ENCODE measurements at regions not wholly inside any gene's neighbourhood (a gene's known extent, or its start where the extent isn't known, plus 50 kb on each side); places are given as distances from the start of the nearest gene placed in this dataset.
"Not testable (repeated sequence)": the region's sequence is repeated elsewhere in the genome, so short reads cannot be mapped to it uniquely, and the experiment has no call there.

DNA sequence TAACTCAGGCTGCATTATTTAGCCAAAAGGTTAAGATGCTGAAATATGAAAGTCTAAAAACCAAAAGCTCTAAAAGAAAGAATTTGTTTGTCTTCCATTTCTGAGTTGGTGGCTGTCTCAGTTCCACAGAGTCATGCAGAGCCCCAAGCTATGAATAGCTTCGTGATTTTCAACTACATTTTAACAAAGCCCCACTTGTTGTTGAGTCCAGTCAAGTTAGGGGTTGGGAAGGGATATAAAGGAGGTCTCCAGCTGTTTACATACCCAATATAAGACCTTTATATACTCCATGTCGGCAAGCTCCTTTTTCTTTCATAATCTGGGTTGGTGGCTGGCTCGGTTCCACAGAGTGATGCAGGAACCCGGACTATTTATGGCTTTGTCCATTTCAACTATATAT, 924.6 kb upstream of the PRKX start:
- H3K4me3 ChIP-seq (ENCODE audit: low read depth in 1 of 2, low read length in 2 of 2) = no peak overlapping the region
- H3K36me3 ChIP-seq (ENCODE audit: insufficient read depth, low read length) = no peaks in the 10 kb centered on the region
- no peaks in the 10 kb centered on the region for H3K4me1 ChIP-seq (ENCODE audit: insufficient read depth, low read length)
- H3K9ac ChIP-seq (ENCODE audit: low read length) = no peak overlapping the region
- no peaks in the 10 kb centered on the region for H3K9me3 ChIP-seq (ENCODE audit: low read length)
- H3K27me3 ChIP-seq (ENCODE audit: control insufficient read depth in 1 of 2, insufficient read depth in 2 of 2, low read length in 2 of 2) = no peaks in the 10 kb centered on the region
- H3K27ac ChIP-seq (ENCODE audit: low read depth, low read length) = no peak overlapping the region

DNA sequence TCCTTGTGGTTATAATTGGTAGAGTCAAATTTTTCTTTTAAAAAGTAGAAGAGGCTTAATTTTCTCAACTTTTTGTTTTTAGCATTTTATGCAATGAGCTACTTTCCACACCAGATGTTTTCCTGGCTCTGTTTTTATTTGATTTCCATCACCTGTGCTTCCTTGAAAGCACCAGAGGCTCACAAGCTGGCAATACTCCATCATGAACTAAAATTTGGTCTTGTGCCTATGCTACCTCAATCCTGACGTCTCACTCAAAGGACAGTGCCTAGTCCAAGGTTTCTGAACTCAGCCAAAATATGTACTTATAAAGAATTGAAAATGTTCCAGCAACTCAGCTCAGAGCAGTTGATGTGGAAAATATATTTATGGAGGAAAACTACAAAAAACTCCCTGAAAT, 914.0 kb upstream of the PRKX start:
- no peaks in the 10 kb centered on the region for H3K9me3 ChIP-seq (ENCODE audit: low read length)
- no peak overlapping the region for H3K27ac ChIP-seq (ENCODE audit: low read depth, low read length)
- no peaks in the 10 kb centered on the region for H3K4me1 ChIP-seq (ENCODE audit: insufficient read depth, low read length)
- no peak overlapping the region for H3K9ac ChIP-seq (ENCODE audit: low read length)
- no peaks in the 10 kb centered on the region for H3K36me3 ChIP-seq (ENCODE audit: insufficient read depth, low read length)
- H3K4me3 ChIP-seq (ENCODE audit: low read depth in 1 of 2, low read length in 2 of 2) = no peak overlapping the region
- no peaks in the 10 kb centered on the region for H3K27me3 ChIP-seq (ENCODE audit: control insufficient read depth in 1 of 2, insufficient read depth in 2 of 2, low read length in 2 of 2)

DNA sequence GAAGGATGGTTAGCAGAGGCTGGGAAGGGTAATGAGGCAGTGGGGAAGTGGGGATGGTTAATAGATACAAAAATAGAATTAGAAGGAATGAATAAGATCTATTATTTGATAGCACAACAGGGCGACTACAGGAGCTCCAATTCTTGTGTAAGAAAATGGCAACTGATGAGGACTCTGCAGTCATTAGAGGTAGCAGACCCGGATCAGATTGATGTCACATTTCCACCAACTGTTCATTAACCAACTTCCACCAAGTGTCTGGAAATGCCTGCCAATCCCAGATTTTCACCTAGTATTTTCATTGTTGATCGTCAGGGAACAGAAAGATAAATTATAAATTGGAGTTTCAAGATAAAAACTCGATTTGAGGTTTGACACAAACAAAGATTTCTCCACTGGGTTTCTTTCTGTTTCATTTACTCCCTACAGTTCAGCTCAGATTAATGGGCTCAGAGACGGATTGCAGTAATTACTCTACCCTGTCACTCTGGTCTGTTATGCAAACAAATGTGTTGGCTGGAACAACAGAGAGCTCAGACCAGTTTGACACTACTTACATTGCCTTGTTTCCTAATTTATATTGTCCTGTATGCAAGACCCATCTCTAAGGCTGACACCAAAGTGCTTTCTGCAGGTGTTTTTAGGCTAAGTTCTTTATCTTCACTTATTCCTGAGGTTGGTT, 909.2 kb upstream of the PRKX start:
- no peaks in the 10 kb centered on the region for H3K36me3 ChIP-seq (ENCODE audit: insufficient read depth, low read length)
- H3K27ac ChIP-seq (ENCODE audit: low read depth, low read length) = no peak overlapping the region
- no peak overlapping the region for H3K4me3 ChIP-seq (ENCODE audit: low read depth in 1 of 2, low read length in 2 of 2)
- H3K9me3 ChIP-seq (ENCODE audit: low read length) = no peaks in the 10 kb centered on the region
- no peaks in the 10 kb centered on the region for H3K27me3 ChIP-seq (ENCODE audit: control insufficient read depth in 1 of 2, insufficient read depth in 2 of 2, low read length in 2 of 2)
- H3K4me1 ChIP-seq (ENCODE audit: insufficient read depth, low read length) = no peaks in the 10 kb centered on the region
- no peak overlapping the region for H3K9ac ChIP-seq (ENCODE audit: low read length)

DNA sequence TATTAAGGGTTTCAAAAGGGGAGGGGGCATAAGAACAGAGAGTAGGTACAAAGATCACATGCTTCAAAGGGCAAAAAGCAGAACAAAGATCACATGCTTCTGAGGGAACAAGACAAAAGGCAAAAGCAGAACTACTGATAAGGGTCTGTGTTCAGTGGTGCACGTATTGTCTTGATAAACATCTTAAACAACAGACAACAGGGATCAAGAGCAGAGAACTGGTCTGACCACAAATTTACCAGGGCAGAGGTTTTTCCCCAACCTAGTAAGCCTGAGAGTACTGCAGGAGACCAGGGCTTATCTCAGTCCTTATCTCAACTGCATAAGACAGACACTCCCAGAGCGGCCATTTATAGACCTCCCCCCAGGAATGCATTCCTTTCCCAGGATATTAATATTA, 900.2 kb upstream of the PRKX start:
- not testable (repeated sequence) for H3K4me1 ChIP-seq (ENCODE audit: insufficient read depth, low read length); H3K27me3 ChIP-seq (ENCODE audit: control insufficient read depth in 1 of 2, insufficient read depth in 2 of 2, low read length in 2 of 2); H3K9me3 ChIP-seq (ENCODE audit: low read length); H3K36me3 ChIP-seq (ENCODE audit: insufficient read depth, low read length); H3K4me3 ChIP-seq (ENCODE audit: low read depth in 1 of 2, low read length in 2 of 2); H3K9ac ChIP-seq (ENCODE audit: low read length); H3K27ac ChIP-seq (ENCODE audit: low read depth, low read length)

DNA sequence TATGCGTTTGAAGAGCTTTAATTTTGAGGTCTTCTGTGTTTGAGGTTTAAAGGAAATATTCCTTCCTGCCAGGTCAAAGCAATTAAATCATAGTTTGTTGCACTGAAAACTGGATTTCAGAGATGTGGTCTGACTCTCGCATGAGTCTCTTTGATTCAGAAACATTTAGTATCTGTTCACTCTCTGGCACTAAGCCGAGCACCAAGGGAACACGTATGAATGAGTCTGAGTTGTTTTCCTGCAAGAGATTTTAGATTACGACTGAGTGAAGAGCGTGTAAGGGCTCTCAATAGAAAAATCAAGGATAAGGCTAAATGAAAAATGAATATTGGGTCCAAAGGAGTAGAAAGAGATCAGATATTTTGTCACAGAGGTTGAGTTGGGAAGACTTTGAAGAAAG, 875.4 kb upstream of the PRKX start:
- Histone ChIP-seq H3K36me3 (ENCODE audit: insufficient read depth, low read length) (no peaks in the 10 kb centered on the region), H3K9ac (ENCODE audit: low read length) (no peak overlapping the region), H3K27me3 (ENCODE audit: control insufficient read depth in 1 of 2, insufficient read depth in 2 of 2, low read length in 2 of 2) (no peaks in the 10 kb centered on the region), H3K9me3 (ENCODE audit: low read length) (no peaks in the 10 kb centered on the region), H3K27ac (ENCODE audit: low read depth, low read length) (no peak overlapping the region), H3K4me1 (ENCODE audit: insufficient read depth, low read length) (no peaks in the 10 kb centered on the region), H3K4me3 (ENCODE audit: low read depth in 1 of 2, low read length in 2 of 2) (no peak overlapping the region)

DNA sequence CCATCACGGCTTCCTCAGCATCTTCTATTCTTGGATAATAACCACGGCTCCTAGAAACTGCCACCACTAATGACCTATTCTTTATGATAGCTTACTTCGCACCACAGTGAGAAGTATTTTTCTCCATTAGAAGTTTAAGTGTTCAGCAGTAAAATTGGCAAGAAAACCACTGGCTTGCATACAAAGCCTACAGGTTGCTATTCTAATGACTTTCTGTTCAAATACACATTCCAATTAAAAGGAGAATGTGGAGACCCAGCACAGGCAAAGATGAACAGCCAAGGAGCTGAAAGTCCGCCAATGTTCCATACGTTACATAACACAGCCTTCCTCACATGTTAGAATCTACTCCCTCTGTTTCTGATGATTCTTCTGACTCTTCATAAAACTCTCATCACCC, 875.0 kb upstream of the PRKX start:
- Histone ChIP-seq H3K4me1 (ENCODE audit: insufficient read depth, low read length) (no peaks in the 10 kb centered on the region), H3K4me3 (ENCODE audit: low read depth in 1 of 2, low read length in 2 of 2) (no peak overlapping the region), H3K36me3 (ENCODE audit: insufficient read depth, low read length) (no peaks in the 10 kb centered on the region), H3K27ac (ENCODE audit: low read depth, low read length) (no peak overlapping the region), H3K9me3 (ENCODE audit: low read length) (no peaks in the 10 kb centered on the region), H3K9ac (ENCODE audit: low read length) (no peak overlapping the region), H3K27me3 (ENCODE audit: control insufficient read depth in 1 of 2, insufficient read depth in 2 of 2, low read length in 2 of 2) (no peaks in the 10 kb centered on the region)

DNA sequence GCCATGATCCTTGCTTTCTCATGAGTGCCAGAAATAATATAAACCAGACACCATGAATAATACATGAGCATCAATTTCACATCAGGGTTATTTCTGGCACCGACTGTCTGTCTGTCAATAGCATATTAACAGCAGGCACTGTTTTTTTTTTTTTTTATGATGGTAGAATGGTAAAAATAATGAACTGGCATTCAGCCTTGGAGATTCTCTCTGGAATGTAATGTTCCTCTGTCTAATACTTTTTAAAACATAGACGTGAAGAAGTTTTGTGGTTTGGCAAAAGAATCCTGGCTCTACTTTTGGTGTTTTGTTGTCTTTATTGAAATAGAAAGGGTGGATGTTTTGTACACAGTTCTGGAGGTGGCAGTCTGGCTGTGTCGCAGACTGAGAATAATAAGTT, 874.6 kb upstream of the PRKX start:
- no peak overlapping the region for H3K4me3 ChIP-seq (ENCODE audit: low read depth in 1 of 2, low read length in 2 of 2)
- no peak overlapping the region for H3K27ac ChIP-seq (ENCODE audit: low read depth, low read length)
- no peaks in the 10 kb centered on the region for H3K36me3 ChIP-seq (ENCODE audit: insufficient read depth, low read length)
- no peak overlapping the region for H3K9ac ChIP-seq (ENCODE audit: low read length)
- no peaks in the 10 kb centered on the region for H3K4me1 ChIP-seq (ENCODE audit: insufficient read depth, low read length)
- H3K27me3 ChIP-seq (ENCODE audit: control insufficient read depth in 1 of 2, insufficient read depth in 2 of 2, low read length in 2 of 2) = no peaks in the 10 kb centered on the region
- no peaks in the 10 kb centered on the region for H3K9me3 ChIP-seq (ENCODE audit: low read length)

DNA sequence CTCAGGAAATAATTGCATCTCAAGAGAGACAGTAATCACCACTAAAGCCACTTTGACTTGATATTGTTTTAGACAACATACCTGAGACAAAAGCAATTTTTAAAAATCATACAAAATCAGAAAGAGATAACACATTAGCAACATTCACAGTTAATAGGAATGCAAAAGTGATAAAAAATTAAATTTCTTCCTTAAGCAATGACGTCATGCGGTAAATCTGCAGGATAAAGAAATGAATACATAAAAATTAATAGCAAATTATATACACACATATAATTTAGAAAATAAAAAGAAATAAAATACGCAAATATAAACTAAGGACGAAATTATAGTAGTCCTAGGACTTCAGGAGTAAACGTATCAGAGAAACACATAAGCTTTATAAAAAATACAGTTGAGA, 866.5 kb upstream of the PRKX start:
- no peaks in the 10 kb centered on the region for H3K36me3 ChIP-seq (ENCODE audit: insufficient read depth, low read length)
- H3K27ac ChIP-seq (ENCODE audit: low read depth, low read length) = no peak overlapping the region
- no peak overlapping the region for H3K4me3 ChIP-seq (ENCODE audit: low read depth in 1 of 2, low read length in 2 of 2)
- H3K9me3 ChIP-seq (ENCODE audit: low read length) = no peaks in the 10 kb centered on the region
- no peaks in the 10 kb centered on the region for H3K4me1 ChIP-seq (ENCODE audit: insufficient read depth, low read length)
- H3K9ac ChIP-seq (ENCODE audit: low read length) = no peak overlapping the region
- no peaks in the 10 kb centered on the region for H3K27me3 ChIP-seq (ENCODE audit: control insufficient read depth in 1 of 2, insufficient read depth in 2 of 2, low read length in 2 of 2)

DNA sequence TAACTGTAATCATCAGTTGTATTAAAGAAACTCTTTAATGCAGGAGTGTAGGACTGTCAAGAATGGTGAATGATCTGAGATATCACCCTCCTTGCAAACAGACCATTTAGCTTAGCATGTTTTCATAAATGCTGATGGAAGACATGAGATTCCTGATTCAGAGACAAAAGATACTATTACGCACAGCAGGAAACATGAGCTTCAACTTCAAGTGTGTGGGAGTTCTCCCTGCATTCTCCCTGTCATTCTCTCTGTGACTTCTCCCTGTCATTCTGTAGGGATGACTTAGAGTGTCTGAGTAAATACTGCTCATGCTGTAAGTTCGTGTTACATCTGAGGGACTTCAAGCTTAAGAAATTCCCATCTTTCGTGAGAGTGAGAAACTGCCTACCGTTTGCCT, 866.0 kb upstream of the PRKX start:
- H3K36me3 ChIP-seq (ENCODE audit: insufficient read depth, low read length) = no peaks in the 10 kb centered on the region
- H3K9ac ChIP-seq (ENCODE audit: low read length) = no peak overlapping the region
- H3K9me3 ChIP-seq (ENCODE audit: low read length) = no peaks in the 10 kb centered on the region
- H3K4me1 ChIP-seq (ENCODE audit: insufficient read depth, low read length) = no peaks in the 10 kb centered on the region
- no peak overlapping the region for H3K27ac ChIP-seq (ENCODE audit: low read depth, low read length)
- H3K27me3 ChIP-seq (ENCODE audit: control insufficient read depth in 1 of 2, insufficient read depth in 2 of 2, low read length in 2 of 2) = no peaks in the 10 kb centered on the region
- no peak overlapping the region for H3K4me3 ChIP-seq (ENCODE audit: low read depth in 1 of 2, low read length in 2 of 2)

DNA sequence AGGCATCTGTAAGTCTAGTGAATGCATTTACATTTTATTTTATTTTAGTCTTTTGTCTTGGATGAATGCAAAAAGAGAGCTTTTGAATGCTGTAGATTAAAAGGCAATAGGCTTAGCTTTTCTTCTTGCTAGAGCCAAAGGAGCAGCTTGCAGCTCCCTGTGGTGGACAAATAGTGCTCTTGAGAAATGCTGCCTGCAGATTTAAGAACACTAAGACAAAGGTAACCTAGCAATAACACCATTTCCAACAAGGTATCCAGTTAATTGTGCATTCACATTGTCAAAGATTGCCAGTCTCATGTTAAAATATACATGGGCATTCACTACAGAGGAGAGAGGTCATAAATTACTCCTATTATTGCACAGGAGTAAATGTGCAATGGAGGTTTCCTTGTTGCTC, 859.2 kb upstream of the PRKX start:
- H3K27ac ChIP-seq (ENCODE audit: low read depth, low read length) = no peak overlapping the region
- H3K4me3 ChIP-seq (ENCODE audit: low read depth in 1 of 2, low read length in 2 of 2) = no peak overlapping the region
- H3K9me3 ChIP-seq (ENCODE audit: low read length) = no peaks in the 10 kb centered on the region
- H3K27me3 ChIP-seq (ENCODE audit: control insufficient read depth in 1 of 2, insufficient read depth in 2 of 2, low read length in 2 of 2) = no peaks in the 10 kb centered on the region
- H3K9ac ChIP-seq (ENCODE audit: low read length) = no peak overlapping the region
- H3K4me1 ChIP-seq (ENCODE audit: insufficient read depth, low read length) = no peaks in the 10 kb centered on the region
- H3K36me3 ChIP-seq (ENCODE audit: insufficient read depth, low read length) = no peaks in the 10 kb centered on the region

DNA sequence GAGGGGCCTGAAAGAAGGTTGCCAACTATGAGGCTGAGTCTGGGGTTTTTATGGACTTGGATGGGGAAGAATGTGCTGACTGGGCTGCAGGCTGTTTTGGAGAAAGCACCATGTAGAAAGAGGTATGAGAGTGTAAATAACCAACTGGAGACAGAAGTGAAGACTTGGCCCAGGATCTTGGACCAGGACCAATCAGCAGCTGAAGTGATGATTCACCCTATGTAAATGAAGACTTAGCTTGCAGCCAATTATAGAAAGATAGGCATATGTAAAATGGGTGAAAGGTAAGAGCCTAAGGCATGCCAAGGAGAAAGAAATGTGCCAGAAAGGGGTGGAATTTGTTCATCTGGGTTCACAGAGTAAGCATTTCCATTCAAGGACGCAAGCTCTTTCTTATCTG, 856.7 kb upstream of the PRKX start:
- Histone ChIP-seq H3K9ac (ENCODE audit: low read length) (no peak overlapping the region), H3K27me3 (ENCODE audit: control insufficient read depth in 1 of 2, insufficient read depth in 2 of 2, low read length in 2 of 2) (no peaks in the 10 kb centered on the region), H3K4me1 (ENCODE audit: insufficient read depth, low read length) (no peaks in the 10 kb centered on the region), H3K27ac (ENCODE audit: low read depth, low read length) (no peak overlapping the region), H3K4me3 (ENCODE audit: low read depth in 1 of 2, low read length in 2 of 2) (no peak overlapping the region), H3K36me3 (ENCODE audit: insufficient read depth, low read length) (no peaks in the 10 kb centered on the region), H3K9me3 (ENCODE audit: low read length) (no peaks in the 10 kb centered on the region)

DNA sequence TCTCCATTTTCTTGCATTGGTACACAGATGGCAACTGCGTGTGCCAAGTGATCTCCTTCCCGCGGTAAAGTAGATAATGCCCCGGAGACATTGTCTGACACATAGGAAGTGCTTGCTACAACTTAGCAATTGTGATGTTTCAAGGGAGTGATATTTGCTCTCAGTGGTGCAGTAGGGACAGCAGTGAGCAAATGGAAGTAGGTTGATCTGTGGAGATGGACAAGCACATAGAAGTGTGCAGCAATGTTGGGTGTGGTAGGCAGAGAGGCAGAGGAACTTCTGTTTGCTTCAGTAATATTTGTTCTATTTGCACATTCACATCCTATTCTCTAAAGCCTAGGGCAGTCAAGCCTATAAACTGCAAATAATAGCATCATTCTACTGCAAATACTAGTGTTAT, 846.7 kb upstream of the PRKX start:
- no peak overlapping the region for H3K9ac ChIP-seq (ENCODE audit: low read length)
- H3K27ac ChIP-seq (ENCODE audit: low read depth, low read length) = no peak overlapping the region
- no peaks in the 10 kb centered on the region for H3K36me3 ChIP-seq (ENCODE audit: insufficient read depth, low read length)
- H3K9me3 ChIP-seq (ENCODE audit: low read length) = no peaks in the 10 kb centered on the region
- H3K4me3 ChIP-seq (ENCODE audit: low read depth in 1 of 2, low read length in 2 of 2) = no peak overlapping the region
- no peaks in the 10 kb centered on the region for H3K27me3 ChIP-seq (ENCODE audit: control insufficient read depth in 1 of 2, insufficient read depth in 2 of 2, low read length in 2 of 2)
- H3K4me1 ChIP-seq (ENCODE audit: insufficient read depth, low read length) = no peaks in the 10 kb centered on the region
